Endothelial cell of umbilical vein (primary cell): ENCODE measurements at regions not wholly inside any gene's neighbourhood (a gene's known extent, or its start where the extent isn't known, plus 50 kb on each side); places are given as distances from the start of the nearest gene placed in this dataset.

Experiments
- EZH2 ChIP-seq: IDR thresholded peaks from 2 replicates; pipeline ENCODE4 v1.6.1; 2012; ENCODE audit warnings: borderline replicate concordance, low read depth, mild to moderate bottlenecking, moderate library complexity, low read length, inconsistent platforms; ENCODE audit not compliant: severe bottlenecking
- POLR2A ChIP-seq: IDR thresholded peaks from 2 replicates; pipeline ENCODE4 v1.6.1; 2012; ENCODE audit warnings: low read depth, mild to moderate bottlenecking, control low read depth, low read length
- POLR2AphosphoS5 ChIP-seq: IDR thresholded peaks from 2 replicates; pipeline ENCODE4 v1.6.1; 2012; ENCODE audit warnings: low read depth, mild to moderate bottlenecking, control low read depth, low read length, moderate library complexity; ENCODE audit not compliant: insufficient read depth
- TF ChIP-seq, protein P1 (sequence below), 2 donors: IDR thresholded peaks; 1 replicate in 1 of 2; 2 replicates in 1 of 2; pipeline ENCODE4 v1.5.1; 2011; ENCODE audit warnings: low read length in 2 of 2, mild to moderate bottlenecking in 2 of 2, moderate library complexity in 2 of 2, control low read depth in 1 of 2, inconsistent platforms in 1 of 2, low read depth in 1 of 2; ENCODE audit not compliant: insufficient read depth in 1 of 2; ENCODE audit errors: extremely low read depth in 1 of 2

DNA sequence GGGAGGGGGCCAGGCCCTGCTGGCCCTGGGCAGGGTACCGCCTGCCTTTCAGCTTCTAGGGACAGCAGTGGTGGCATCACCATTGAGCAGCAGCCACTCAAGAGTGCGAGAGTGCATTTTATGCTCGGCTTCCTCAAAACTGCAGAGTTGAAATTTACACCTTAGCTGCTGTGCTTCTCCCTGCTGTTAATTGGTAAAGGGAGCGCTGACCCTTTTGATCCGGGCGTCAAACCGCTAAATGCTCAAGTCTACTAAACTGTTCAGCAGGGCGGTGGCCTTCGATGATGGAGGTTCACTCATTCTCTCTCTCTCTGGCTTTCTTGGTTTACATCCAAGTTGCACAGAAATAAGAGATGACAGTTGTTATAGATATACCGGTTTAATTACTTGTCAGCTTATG is 368.6 kb upstream of the IRX2 start:
- TF ChIP-seq EZH2 (no peak), POLR2AphosphoS5 (no peak), POLR2A (no peak)
- TF ChIP-seq, protein P1, sequence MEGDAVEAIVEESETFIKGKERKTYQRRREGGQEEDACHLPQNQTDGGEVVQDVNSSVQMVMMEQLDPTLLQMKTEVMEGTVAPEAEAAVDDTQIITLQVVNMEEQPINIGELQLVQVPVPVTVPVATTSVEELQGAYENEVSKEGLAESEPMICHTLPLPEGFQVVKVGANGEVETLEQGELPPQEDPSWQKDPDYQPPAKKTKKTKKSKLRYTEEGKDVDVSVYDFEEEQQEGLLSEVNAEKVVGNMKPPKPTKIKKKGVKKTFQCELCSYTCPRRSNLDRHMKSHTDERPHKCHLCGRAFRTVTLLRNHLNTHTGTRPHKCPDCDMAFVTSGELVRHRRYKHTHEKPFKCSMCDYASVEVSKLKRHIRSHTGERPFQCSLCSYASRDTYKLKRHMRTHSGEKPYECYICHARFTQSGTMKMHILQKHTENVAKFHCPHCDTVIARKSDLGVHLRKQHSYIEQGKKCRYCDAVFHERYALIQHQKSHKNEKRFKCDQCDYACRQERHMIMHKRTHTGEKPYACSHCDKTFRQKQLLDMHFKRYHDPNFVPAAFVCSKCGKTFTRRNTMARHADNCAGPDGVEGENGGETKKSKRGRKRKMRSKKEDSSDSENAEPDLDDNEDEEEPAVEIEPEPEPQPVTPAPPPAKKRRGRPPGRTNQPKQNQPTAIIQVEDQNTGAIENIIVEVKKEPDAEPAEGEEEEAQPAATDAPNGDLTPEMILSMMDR (IDR thresholded peaks at IDR 0.05; ENCODE audit: extremely low read depth in 1 of 2, insufficient read depth in 1 of 2, low read depth in 1 of 2, low read length in 2 of 2), result no peak
